OCI-LY3 (cell line): ENCODE measurements at regions not wholly inside any gene's neighbourhood (a gene's known extent, or its start where the extent isn't known, plus 50 kb on each side); places are given as distances from the start of the nearest gene placed in this dataset.

Source experiments
- H2AFZ ChIP-seq: fragments of 200-600, 300-600 bp; shearing (Covaris generic); 2 replicates; pipeline ENCODE4 v1.6.0; 2014; ENCODE audit warnings: antibody characterized with exemption, low read depth, low read length
- H3K27ac ChIP-seq: fragments of 200-600, 300-600 bp; sonication (generic); 2 replicates; pipeline ENCODE4 v1.5.1; 2014; ENCODE audit warnings: mild to moderate bottlenecking, low read length, moderate library complexity, mixed read lengths
- H3K27me3 ChIP-seq: fragments of 200-600, 300-600 bp; sonication (generic); 2 replicates; pipeline ENCODE4 v1.6.1; 2014; ENCODE audit warnings: low read depth, low read length, mixed read lengths
- H3K36me3 ChIP-seq: fragments of 200-600, 300-600 bp; sonication (generic); replicated peaks from 2 replicates; pipeline ENCODE3; 2014; ENCODE audit warnings: low read depth, low read length, mixed read lengths
- H3K4me1 ChIP-seq: fragments of 300-600, 200-600 bp; sonication (generic); 2 replicates; pipeline ENCODE4 v1.6.1; 2014; ENCODE audit warnings: low read length, mixed read lengths
- H3K4me2 ChIP-seq: fragments of 200-600, 300-600 bp; sonication (generic); 2 replicates; pipeline ENCODE4 v1.6.1; 2014; ENCODE audit warnings: low read length, mixed read lengths
- H3K4me3 ChIP-seq: fragments of 300-600, 200-600 bp; sonication (generic); 2 replicates; pipeline ENCODE4 v1.5.1; 2014; ENCODE audit warnings: antibody characterized with exemption, mild to moderate bottlenecking, low read length, moderate library complexity
- H3K79me2 ChIP-seq: fragments of 300-600, 200-600 bp; shearing (Covaris generic); 2 replicates; pipeline ENCODE4 v1.6.1; 2014; ENCODE audit warnings: mild to moderate bottlenecking, low read length, mixed read lengths
- H3K9ac ChIP-seq: fragments of 300-600, 200-600 bp; shearing (Covaris generic); 2 replicates; pipeline ENCODE4 v1.6.0; 2014; ENCODE audit warnings: mild to moderate bottlenecking, low read length, moderate library complexity
- H3K9me3 ChIP-seq: fragments of 200-600, 300-600 bp; shearing (Covaris generic); 2 replicates; pipeline ENCODE4 v1.6.1; 2014; ENCODE audit warnings: low read length, mixed read lengths; ENCODE audit not compliant: insufficient read depth
- H4K20me1 ChIP-seq: fragments of 200-600, 300-600 bp; sonication (generic); 2 replicates; pipeline ENCODE4 v1.6.1; 2016; ENCODE audit warnings: low read length, mixed read lengths; ENCODE audit not compliant: insufficient read depth
- EZH2phosphoT487 ChIP-seq: fragments of 200-600 bp; shearing (Covaris generic); IDR thresholded peaks from 2 replicates; pipeline ENCODE4 v1.6.1; 2018; ENCODE audit warnings: antibody characterized with exemption, mixed run types, low read depth
- TF ChIP-seq, protein P1 (sequence below): fragments of 200-600, 300-600 bp; sonication (generic); IDR thresholded peaks from 2 replicates; pipeline ENCODE4 v1.5.1; 2014; ENCODE audit warnings: antibody characterized with exemption, low read length, low read depth

DNA sequence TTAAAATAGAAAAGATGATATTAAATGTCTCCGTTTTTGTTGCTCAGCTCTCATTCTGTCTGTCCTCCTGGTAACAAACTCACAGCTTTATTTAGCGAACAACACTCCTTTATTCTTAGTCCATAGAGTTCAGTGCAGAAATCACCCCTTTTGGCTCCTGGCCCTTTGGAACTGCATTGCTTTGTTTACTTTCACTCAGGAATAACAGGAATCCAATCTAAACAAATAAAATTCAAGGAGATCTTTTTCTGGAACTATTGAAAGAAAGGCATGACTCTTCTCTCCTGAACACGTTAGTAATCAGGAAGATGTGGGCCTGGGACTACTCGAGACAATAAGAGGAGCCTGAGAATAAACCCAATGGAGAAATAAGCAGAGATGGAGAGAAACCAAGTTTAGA, 409.2 kb downstream of the DIPK2A start:
- H2AFZ ChIP-seq: no peak overlapping the region
- no peak overlapping the region for H3K9ac ChIP-seq

DNA sequence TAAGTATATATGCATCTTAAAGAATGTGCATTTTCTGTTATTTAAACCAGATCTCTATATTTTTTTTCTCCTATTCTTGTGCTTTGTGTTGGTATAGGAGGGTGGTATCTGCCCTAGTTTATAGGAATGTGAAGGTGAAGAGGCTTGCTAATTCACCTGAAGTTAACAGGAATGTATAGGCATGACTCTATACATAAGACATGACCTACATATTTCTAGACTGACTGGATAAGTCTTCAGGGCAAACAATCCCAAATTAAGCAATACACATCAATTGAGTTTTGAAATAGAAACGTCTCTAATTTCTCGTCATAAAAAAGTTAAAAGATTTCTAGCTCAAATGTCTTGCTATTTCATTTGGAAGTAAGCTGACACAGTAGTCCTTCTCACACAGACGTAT, 410.0 kb downstream of the DIPK2A start:
- no peaks in the 10 kb centered on the region for H3K36me3 ChIP-seq
- TF ChIP-seq, protein P1, sequence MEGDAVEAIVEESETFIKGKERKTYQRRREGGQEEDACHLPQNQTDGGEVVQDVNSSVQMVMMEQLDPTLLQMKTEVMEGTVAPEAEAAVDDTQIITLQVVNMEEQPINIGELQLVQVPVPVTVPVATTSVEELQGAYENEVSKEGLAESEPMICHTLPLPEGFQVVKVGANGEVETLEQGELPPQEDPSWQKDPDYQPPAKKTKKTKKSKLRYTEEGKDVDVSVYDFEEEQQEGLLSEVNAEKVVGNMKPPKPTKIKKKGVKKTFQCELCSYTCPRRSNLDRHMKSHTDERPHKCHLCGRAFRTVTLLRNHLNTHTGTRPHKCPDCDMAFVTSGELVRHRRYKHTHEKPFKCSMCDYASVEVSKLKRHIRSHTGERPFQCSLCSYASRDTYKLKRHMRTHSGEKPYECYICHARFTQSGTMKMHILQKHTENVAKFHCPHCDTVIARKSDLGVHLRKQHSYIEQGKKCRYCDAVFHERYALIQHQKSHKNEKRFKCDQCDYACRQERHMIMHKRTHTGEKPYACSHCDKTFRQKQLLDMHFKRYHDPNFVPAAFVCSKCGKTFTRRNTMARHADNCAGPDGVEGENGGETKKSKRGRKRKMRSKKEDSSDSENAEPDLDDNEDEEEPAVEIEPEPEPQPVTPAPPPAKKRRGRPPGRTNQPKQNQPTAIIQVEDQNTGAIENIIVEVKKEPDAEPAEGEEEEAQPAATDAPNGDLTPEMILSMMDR: no peak
- no peak for TF ChIP-seq EZH2phosphoT487

More for the DNA sequence above, 409.2 kb downstream of the DIPK2A start:
- no peaks in the 10 kb centered on the region for H3K79me2 ChIP-seq
- H3K4me1 ChIP-seq: no peaks in the 10 kb centered on the region
- no peaks in the 10 kb centered on the region for H3K9me3 ChIP-seq
- H3K36me3 ChIP-seq: no peaks in the 10 kb centered on the region
- no peak overlapping the region for H3K4me3 ChIP-seq
- H3K4me2 ChIP-seq: no peak overlapping the region
- H3K27ac ChIP-seq: no peak overlapping the region
- TF ChIP-seq, protein P1: no peak
- TF ChIP-seq EZH2phosphoT487: no peak
- no peaks in the 10 kb centered on the region for H4K20me1 ChIP-seq
- H3K27me3 ChIP-seq: no peaks in the 10 kb centered on the region

DNA sequence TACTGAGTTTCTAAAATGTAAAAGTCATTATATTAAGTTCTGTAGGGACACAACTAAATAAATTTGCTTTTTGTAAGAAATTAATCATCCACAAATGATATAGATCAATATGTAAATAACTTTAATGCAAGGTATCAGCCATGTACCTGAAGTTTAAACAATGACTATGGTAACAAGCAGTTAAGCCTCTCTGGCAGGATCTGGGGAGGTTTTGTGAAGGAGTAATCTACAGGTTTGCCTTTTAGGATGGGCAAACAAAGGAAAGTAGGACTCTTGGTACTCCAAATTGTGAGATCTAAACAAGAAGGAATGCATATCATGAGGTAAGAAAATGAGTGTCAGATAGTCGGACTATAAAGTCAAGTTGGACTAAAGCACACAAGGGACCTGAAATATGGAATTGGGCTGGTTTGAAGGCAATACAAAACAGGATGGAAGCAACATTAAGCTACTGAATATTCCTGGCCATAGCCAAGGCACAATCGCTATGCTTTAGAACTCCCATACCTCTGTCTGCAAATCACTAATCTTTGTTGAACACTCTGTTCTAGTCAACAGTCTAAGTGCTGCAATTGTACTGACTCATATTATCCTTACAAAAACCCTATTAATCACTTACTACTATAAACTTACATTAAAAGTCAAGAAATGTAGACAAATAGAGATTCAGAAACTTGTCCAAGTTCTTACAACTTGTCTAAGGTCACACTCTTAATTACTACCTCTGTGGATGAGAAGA, 412.8 kb downstream of the DIPK2A start:
- Histone ChIP-seq H3K27me3 (no peaks in the 10 kb centered on the region), H2AFZ (no peak overlapping the region), H3K4me1 (no peaks in the 10 kb centered on the region), H3K4me2 (no peak overlapping the region), H3K4me3 (no peak overlapping the region), H3K79me2 (no peaks in the 10 kb centered on the region), H3K9me3 (no peaks in the 10 kb centered on the region), H3K36me3 (no peaks in the 10 kb centered on the region), H3K27ac (no peak overlapping the region), H4K20me1 (no peaks in the 10 kb centered on the region), H3K9ac (no peak overlapping the region)
- TF ChIP-seq, protein P1: no peak
- no peak for TF ChIP-seq EZH2phosphoT487

More for the DNA sequence above, 410.0 kb downstream of the DIPK2A start:
- no peaks in the 10 kb centered on the region for H3K4me1 ChIP-seq
- no peaks in the 10 kb centered on the region for H3K79me2 ChIP-seq
- H3K4me3 ChIP-seq: no peak overlapping the region
- H3K27me3 ChIP-seq: no peaks in the 10 kb centered on the region
- H2AFZ ChIP-seq: no peak overlapping the region
- H4K20me1 ChIP-seq: no peaks in the 10 kb centered on the region
- H3K4me2 ChIP-seq: no peak overlapping the region
- no peak overlapping the region for H3K27ac ChIP-seq
- no peaks in the 10 kb centered on the region for H3K9me3 ChIP-seq
- H3K9ac ChIP-seq: no peak overlapping the region

DNA sequence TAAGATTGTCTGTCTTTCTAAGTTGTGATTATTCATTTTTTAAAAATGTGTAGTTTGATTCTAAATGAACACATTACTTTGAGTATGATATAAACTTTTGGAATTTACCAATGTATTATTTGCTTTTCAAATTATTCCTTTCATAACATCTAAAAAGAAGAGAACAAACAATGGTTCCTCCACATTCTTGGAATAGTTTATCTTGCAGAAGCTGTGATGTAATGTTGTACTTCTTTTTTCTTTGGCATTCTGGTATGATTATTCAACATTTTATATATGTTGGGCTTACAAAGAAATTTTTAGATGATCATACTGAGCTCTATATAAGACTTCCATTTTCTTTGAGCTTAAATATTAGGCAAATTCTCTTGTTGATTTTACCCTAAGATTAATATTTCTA, 419.2 kb downstream of the DIPK2A start:
- Histone ChIP-seq H2AFZ (no peak overlapping the region), H3K4me2 (no peak overlapping the region), H3K4me3 (no peak overlapping the region), H3K4me1 (peaks cover 12% of the 10 kb centered on the region), H3K27ac (no peak overlapping the region), H3K9ac (no peak overlapping the region), H3K36me3 (no peaks in the 10 kb centered on the region), H3K27me3 (no peaks in the 10 kb centered on the region), H3K79me2 (no peaks in the 10 kb centered on the region), H3K9me3 (no peaks in the 10 kb centered on the region), H4K20me1 (no peaks in the 10 kb centered on the region)
- no peak for TF ChIP-seq EZH2phosphoT487
